Fibroblast of lung (primary cell): ENCODE measurements at regions not wholly inside any gene's neighbourhood (a gene's known extent, or its start where the extent isn't known, plus 50 kb on each side); places are given as distances from the start of the nearest gene placed in this dataset.

ENCODE experiments used
- EZH2 ChIP-seq: IDR thresholded peaks from 2 replicates; pipeline ENCODE4 v1.5.1; 2012; ENCODE audit warnings: low read length, control low read depth, mild to moderate bottlenecking; ENCODE audit errors: missing control alignments
- TF ChIP-seq, protein P1 (sequence below), 2 donors: IDR thresholded peaks in 1 of 2; conservative IDR thresholded peaks in 1 of 2; 1 replicate in 1 of 2; 2 replicates in 1 of 2; pipeline ENCODE4 v1.5.1; 2011 to 2012; ENCODE audit warnings: low read length in 2 of 2, control low read depth in 1 of 2, inconsistent platforms in 1 of 2, low read depth in 1 of 2, mild to moderate bottlenecking in 1 of 2

DNA sequence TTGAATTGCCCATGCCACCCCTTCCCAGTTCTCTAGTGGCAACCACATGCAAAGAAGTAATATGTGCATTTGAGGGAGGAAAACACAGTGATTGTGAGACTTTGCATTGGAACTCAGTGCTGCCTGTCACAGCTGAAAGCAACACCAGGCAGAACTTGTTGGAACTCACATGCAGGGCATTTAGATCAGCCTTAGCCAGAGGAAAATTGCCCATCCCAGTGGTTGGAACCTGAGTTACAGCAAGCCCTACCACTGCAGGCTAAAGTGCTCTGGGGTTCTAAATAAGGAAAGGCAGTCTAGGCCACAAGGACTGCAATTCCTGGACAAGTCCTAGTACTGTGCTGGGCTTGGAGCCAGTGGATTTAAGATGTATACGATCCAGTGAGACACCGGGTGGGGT, 245.3 kb upstream of the UFL1 start:
- TF ChIP-seq, protein P1, sequence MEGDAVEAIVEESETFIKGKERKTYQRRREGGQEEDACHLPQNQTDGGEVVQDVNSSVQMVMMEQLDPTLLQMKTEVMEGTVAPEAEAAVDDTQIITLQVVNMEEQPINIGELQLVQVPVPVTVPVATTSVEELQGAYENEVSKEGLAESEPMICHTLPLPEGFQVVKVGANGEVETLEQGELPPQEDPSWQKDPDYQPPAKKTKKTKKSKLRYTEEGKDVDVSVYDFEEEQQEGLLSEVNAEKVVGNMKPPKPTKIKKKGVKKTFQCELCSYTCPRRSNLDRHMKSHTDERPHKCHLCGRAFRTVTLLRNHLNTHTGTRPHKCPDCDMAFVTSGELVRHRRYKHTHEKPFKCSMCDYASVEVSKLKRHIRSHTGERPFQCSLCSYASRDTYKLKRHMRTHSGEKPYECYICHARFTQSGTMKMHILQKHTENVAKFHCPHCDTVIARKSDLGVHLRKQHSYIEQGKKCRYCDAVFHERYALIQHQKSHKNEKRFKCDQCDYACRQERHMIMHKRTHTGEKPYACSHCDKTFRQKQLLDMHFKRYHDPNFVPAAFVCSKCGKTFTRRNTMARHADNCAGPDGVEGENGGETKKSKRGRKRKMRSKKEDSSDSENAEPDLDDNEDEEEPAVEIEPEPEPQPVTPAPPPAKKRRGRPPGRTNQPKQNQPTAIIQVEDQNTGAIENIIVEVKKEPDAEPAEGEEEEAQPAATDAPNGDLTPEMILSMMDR (conservative IDR thresholded peaks at IDR 0.05 in 1 of 2, IDR thresholded peaks at IDR 0.05 in 1 of 2; ENCODE audit: low read depth in 1 of 2, low read length in 2 of 2), result no peak
- TF ChIP-seq EZH2, result no peak
